Uterus (tissue), 2 donors: ENCODE measurements at regions not wholly inside any gene's neighbourhood (a gene's known extent, or its start where the extent isn't known, plus 50 kb on each side); places are given as distances from the start of the nearest gene placed in this dataset.
"Not testable (repeated sequence)": the region's sequence is repeated elsewhere in the genome, so short reads cannot be mapped to it uniquely, and the experiment has no call there.

Experiments
- POLR2A ChIP-seq, 2 donors: fragments of 450-650 bp; IDR thresholded peaks; one replicate each; pipeline ENCODE4 v1.6.1; 2016; ENCODE audit warnings: antibody characterized with exemption in 2 of 2, mild to moderate bottlenecking in 1 of 2, moderate library complexity in 1 of 2
- TF ChIP-seq, protein P1 (sequence below), 4 experiments: fragments of 200-600 bp in 2 of 4; fragments of 450-650 bp in 2 of 4; sonication (generic) in 2 of 4; IDR thresholded peaks; one replicate each; pipeline ENCODE4 v1.5.1; 2016 to 2019; ENCODE audit warnings: antibody characterized with exemption in 4 of 4, mild to moderate bottlenecking in 2 of 4, moderate library complexity in 1 of 4

DNA sequence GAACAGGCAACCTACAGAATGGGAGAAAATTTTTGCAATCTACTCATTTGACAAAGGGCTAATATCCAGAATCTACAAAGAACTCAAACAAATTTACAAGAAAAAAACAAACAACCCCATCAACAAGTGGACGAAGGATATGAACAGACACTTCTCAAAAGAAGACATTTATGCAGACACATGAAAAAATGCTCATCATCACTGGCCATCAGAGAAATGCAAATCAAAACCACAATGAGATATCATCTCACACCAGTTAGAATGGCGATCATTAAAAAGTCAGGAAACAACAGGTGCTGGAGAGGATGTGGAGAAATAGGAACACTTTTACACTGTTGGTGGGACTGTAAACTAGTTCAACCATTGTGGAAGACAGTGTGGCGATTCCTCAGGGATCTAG, 725.6 kb downstream of the MATN1 start:
- TF ChIP-seq, protein P1, sequence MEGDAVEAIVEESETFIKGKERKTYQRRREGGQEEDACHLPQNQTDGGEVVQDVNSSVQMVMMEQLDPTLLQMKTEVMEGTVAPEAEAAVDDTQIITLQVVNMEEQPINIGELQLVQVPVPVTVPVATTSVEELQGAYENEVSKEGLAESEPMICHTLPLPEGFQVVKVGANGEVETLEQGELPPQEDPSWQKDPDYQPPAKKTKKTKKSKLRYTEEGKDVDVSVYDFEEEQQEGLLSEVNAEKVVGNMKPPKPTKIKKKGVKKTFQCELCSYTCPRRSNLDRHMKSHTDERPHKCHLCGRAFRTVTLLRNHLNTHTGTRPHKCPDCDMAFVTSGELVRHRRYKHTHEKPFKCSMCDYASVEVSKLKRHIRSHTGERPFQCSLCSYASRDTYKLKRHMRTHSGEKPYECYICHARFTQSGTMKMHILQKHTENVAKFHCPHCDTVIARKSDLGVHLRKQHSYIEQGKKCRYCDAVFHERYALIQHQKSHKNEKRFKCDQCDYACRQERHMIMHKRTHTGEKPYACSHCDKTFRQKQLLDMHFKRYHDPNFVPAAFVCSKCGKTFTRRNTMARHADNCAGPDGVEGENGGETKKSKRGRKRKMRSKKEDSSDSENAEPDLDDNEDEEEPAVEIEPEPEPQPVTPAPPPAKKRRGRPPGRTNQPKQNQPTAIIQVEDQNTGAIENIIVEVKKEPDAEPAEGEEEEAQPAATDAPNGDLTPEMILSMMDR (IDR thresholded peaks at IDR 0.05), result not testable (repeated sequence)
- not testable (repeated sequence) for TF ChIP-seq POLR2A (IDR thresholded peaks at IDR 0.05)
